HuH-7 (cell line): ENCODE measurements at regions not wholly inside any gene's neighbourhood (a gene's known extent, or its start where the extent isn't known, plus 50 kb on each side); places are given as distances from the start of the nearest gene placed in this dataset.

Source experiments
- DNase-seq: peaks from one replicate; pipeline ENCODE4 v3.0.0; 2011; ENCODE audit warnings: low spot score

GRCh38 chr11:119520966-119521365 is 98.0 kb upstream of the THY1 start:
- no peak for DNase-seq

- DNase-seq = no peak
Measured at GRCh38 chr11:119520400-119520799, 97.4 kb upstream of the THY1 start.

- DNase-seq = no peak
Measured at GRCh38 chr11:119519796-119520195, 96.8 kb upstream of the THY1 start.

- peak; percentile 29 for DNase-seq
Measured at GRCh38 chr11:119518746-119519730, 96.1 kb upstream of the THY1 start.

GRCh38 chr11:119515771-119516400 is 92.9 kb upstream of the THY1 start:
- no peak for DNase-seq

- DNase-seq = no peak
Measured at GRCh38 chr11:119513806-119514170, 90.8 kb upstream of the THY1 start.

GRCh38 chr11:119513131-119513805 is 90.3 kb upstream of the THY1 start:
- DNase-seq = no peak

- DNase-seq = no peak
Measured at GRCh38 chr11:119512369-119512768, 89.4 kb upstream of the THY1 start.

- no peak for DNase-seq
Measured at GRCh38 chr11:119511614-119512306, 88.8 kb upstream of the THY1 start.

GRCh38 chr11:119509969-119510401 is 87.0 kb upstream of the THY1 start:
- no peak for DNase-seq

- no peak for DNase-seq
Measured at GRCh38 chr11:119509282-119509841, 86.4 kb upstream of the THY1 start.

- DNase-seq = no peak
Measured at GRCh38 chr11:119506436-119506835, 83.5 kb upstream of the THY1 start.

DNA sequence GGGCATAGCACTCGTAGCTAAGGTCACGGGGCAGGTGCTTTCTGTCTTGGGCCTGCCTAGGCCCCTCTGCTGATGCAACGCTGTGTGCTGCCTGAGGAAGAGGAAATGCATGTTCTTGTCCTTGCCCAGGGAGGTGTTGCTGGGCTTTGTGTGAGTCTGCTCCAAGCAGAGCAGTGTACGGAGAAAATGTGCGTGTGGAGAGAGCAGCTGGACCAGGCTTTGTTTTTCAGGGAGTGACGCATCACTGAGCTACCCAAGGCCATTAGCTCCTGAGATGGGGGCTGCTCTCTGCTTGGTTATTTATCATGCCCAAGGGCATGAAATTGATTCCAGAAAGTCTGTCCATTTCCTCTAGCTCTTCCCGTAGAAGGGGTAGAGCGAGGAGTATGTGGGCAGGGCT is 82.9 kb upstream of the THY1 start:
- DNase-seq = no peak

- no peak for DNase-seq
Measured at GRCh38 chr11:119505071-119505470, 82.1 kb upstream of the THY1 start.

GRCh38 chr11:119504371-119504770 is 81.4 kb upstream of the THY1 start:
- no peak for DNase-seq

- no peak for DNase-seq
Measured at GRCh38 chr11:119501777-119502405, 78.9 kb upstream of the THY1 start.

DNA sequence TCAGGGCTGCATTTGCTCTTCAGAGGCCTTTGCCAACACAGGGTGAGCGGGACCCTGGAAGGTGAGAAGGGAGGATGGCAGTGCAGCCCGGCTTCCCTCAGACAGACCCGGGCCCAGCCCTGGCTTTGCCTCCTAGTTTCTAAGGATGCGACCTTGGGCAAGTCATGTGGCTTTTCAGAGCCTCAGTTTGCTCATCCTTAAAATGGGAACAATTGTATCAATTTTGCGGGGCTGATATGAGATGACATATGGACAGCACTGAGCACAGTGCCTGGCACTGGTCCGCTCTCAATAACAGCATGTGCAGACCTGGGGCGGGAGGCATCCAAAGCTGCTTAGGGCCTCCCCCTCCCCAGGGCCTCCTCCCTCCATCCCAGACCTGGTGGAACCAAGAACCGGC is 74.7 kb upstream of the THY1 start:
- no peak for DNase-seq

DNA sequence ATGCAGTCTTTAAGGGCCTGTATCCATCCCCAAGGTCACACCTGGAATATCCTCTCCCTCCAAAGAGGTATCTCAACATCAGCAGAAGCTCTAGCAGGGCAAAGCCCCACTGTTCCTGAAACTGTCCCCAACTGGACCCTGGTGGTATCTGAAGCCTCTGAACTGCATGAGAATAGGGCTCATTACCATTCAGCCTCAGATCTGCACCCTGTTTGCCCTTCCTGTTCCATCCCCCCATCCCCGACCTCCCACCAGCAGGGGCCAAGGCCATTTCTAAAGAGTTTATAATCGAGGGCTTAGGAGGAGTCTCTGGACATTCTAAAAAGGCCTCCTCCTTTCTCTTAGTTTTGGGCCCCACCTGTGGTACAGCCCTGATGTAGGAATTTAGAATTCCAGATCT is 74.0 kb upstream of the THY1 start:
- no peak for DNase-seq

DNA sequence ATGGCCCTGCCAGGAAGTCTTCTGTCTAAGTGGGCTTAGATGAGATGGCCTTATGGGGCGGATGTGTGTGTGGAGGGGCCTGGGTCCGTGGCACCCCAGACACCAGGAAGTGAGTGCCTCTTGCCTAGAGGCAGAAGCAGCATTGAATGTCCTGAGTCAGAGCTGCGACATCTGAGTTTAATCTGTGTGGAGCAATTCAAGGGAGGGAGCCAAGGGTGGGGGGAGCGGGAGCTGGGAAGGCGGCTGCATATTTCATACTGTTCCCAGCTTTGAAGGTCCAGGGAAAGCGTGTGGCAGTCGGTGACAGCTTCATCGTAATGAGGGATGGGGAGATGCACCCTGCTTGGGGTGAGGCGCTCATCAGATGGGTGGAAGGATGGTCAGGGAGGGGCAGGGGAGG is 73.5 kb upstream of the THY1 start:
- DNase-seq = no peak

DNA sequence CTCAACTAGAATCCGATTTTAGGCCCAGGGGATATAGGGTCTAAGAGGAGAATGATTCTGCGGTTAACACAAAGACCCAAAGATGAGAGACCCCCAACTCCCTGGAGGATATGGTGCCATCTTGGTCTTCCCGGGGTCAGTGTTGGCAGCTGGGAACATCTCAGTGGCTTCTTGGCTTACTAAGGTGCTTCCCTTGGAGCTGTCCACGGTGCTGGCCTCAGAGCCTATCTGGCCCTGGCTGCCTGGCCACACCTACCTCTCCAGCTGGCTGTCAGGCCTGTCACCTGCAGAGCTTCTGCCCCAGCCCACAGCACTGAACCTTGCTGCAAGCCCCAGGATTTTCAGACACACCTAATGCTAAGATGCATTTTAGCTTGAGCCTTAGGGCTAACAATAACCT is 70.7 kb upstream of the THY1 start:
- DNase-seq = peak; percentile 34

DNA sequence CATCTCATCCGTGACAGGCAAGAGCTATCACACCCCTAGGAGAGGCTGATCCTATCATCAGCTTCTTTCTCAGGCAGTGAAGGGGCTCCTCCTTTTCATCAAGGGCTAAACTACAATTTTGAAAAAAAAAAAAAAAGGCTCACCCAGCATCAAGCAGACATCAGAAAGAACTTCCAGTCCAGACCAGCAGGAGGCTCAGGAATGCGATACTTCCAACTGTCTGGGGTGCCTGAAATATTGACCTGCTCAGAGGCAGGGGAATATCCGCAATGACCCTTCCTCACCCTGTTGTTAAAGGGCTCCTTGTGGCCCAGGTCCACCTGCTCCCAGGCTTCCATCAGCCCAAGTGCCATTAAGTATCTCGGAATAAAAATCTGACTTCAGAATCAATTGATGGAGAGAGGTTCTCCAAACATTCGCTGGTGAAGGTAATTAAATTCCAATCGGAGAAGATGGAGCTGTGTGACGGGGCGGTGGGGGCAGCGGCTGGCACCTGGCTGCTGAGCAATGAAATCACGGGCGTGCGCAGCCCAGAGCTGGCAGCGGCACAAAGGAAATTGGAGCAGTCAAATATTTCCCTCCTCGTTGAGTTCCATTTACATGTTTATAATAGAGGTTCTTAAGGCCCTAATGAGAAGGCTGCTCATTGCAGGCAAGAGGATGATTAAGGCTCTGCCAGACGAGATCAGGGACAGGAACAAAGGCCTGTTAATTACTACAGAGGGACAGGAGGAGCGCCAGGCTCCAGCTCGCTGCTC is 69.0 kb upstream of the THY1 start:
- DNase-seq = no peak
